Stimulated activated memory B cell treated with anti-CD40 and anti-IgM and Interleukin-4, amounts not matched to agents 10 μg/mL and 1 μg/mL and 100 μg/mL, for 72 hours (primary cell): ENCODE measurements at regions not wholly inside any gene's neighbourhood (a gene's known extent, or its start where the extent isn't known, plus 50 kb on each side); places are given as distances from the start of the nearest gene placed in this dataset.

Source experiments
- ATAC-seq: fragments of 150-1000 bp; cut with Tn5 transposase; 2 replicates; pipeline ENCODE4 v1.10.0; 2021
- H3K27ac Mint-ChIP-seq: one replicate; pipeline ENCODE4 v1.8.0; 2022; ENCODE audit warnings: mild to moderate bottlenecking, mixed read lengths
- H3K27me3 Mint-ChIP-seq: one replicate; pipeline ENCODE4 v1.8.0; 2022; ENCODE audit warnings: mixed read lengths
- H3K36me3 Mint-ChIP-seq: one replicate; pipeline ENCODE4 v1.8.0; 2022; ENCODE audit warnings: mixed read lengths
- H3K4me1 Mint-ChIP-seq: one replicate; pipeline ENCODE4 v1.8.0; 2022; ENCODE audit warnings: mixed read lengths
- H3K4me3 Mint-ChIP-seq: one replicate; pipeline ENCODE4 v1.8.0; 2022; ENCODE audit warnings: mild to moderate bottlenecking, moderate library complexity, mixed read lengths
- H3K9me3 Mint-ChIP-seq: one replicate; pipeline ENCODE4 v1.8.0; 2022; ENCODE audit warnings: mixed read lengths

DNA sequence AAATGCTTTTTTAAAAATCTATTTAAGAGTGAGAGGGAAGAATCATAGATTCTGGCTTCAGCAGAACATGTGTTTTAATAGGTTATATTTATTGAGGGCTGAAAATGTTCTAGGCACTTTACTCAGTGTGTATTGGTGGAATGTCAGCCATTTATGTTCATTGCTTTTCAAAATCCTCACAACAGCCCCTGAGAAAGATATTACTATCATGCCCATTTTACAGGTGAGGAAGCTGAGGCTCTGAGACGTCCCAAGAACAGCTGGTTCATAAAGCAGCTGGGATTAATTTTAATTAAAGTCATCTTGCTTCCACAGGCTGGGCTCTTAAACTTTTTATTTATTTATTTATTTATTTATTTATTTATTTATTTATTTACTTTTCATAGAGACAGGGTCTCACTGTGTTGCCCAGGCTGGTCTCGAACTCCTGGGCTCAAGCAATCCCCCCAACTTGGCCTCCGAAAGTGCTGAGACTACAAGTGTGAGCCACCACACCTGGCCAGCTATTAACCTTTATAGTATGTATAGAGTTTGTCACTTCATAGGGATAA is 364.6 kb downstream of the SHQ1 start:
- H3K27me3 Mint-ChIP-seq: no peaks in the 10 kb centered on the region
- no peaks in the 10 kb centered on the region for H3K36me3 Mint-ChIP-seq
- ATAC-seq: no peak
- H3K27ac Mint-ChIP-seq: no peak overlapping the region
- H3K9me3 Mint-ChIP-seq: peaks cover 7% of the 10 kb centered on the region
- H3K4me1 Mint-ChIP-seq: peaks cover 54% of the 10 kb centered on the region
- H3K4me3 Mint-ChIP-seq: no peak overlapping the region

DNA sequence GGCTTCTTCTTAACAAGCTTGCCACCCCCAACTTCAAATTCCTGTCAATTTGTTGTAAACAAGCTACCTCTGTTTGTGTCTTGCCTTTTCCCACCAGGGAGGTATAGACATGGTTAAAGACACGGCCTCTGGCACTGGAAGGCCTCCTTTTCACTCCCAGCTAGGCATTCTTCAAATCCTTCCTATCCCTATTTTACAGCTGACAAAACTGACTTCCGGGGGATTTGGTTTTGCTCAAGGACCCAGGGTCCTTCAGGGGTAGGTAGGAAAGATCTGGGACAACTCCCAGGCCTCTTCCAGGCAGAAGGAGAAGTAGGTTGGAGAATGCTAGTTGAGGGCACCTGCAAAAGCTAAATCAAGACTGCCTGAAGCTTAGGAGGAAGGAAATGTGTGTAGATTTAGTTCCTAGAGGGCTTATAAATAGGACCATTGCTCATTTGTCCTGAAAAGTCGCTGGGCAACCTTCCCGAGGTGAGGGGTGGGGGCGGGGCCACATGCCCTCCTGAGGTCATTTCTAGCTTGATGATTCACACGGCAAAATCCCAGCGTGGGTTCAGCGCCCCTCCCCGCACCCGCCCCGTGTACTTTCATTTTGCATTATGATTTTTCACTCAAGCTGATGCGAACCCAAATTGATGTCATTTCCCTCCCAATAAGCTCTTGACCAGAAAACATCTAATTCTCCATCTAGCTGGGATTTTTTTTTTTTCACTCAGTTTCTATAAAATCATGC is 365.5 kb downstream of the SHQ1 start:
- no peaks in the 10 kb centered on the region for H3K36me3 Mint-ChIP-seq
- ATAC-seq: peak; percentile 53
- H3K9me3 Mint-ChIP-seq: peaks cover 7% of the 10 kb centered on the region
- H3K27me3 Mint-ChIP-seq: no peaks in the 10 kb centered on the region
- peaks cover 48% of the 10 kb centered on the region for H3K4me1 Mint-ChIP-seq
- peak overlapping the region; percentile 62 for H3K27ac Mint-ChIP-seq
- H3K4me3 Mint-ChIP-seq: peak overlapping the region; percentile 65

DNA sequence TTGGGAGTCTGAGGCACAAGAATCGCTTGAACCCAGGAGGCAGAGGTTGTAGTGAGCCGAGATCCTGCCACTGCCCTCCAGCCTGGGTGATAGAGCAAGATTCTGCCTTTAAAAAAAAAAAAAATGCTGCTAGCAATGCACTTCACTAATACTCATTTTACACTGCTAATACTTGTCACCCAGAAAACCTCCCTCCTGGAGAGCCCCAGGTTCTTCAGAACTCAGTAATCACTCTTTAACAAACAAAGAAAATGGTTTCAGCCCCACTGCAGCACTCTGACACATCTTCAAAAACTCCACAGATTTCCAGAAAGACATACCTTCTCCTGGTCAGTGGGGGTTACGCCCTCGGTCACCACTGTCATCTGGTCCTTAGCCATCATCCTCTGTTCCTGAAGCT is 366.7 kb downstream of the SHQ1 start:
- Mint-ChIP-seq H3K36me3 (no peaks in the 10 kb centered on the region), H3K27me3 (no peaks in the 10 kb centered on the region), H3K9me3 (peaks cover 7% of the 10 kb centered on the region), H3K27ac (peak overlapping the region; percentile 62), H3K4me1 (peaks cover 42% of the 10 kb centered on the region), H3K4me3 (no peak overlapping the region)
- ATAC-seq: peak; percentile 62

DNA sequence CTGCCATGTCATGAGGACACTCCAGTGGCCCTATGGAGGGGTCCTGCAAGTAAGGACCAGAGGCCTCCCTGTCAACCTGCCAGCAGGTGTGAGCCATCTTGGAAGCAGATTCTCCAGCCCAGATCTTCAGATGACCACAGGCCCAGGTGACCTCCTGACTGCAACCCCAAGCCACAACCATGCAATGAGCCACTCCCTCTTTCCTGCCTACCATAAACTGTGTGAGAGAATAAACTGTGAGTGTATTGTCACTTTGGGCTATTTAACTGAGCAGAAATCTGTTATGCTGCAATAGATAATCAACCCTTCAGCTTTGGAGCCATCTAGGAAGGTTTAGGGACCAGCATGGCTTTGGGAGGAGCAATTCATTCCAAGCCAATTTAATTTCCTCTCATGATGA is 367.9 kb downstream of the SHQ1 start:
- no peaks in the 10 kb centered on the region for H3K36me3 Mint-ChIP-seq
- no peak overlapping the region for H3K4me3 Mint-ChIP-seq
- H3K9me3 Mint-ChIP-seq: peaks cover 6% of the 10 kb centered on the region
- H3K27me3 Mint-ChIP-seq: no peaks in the 10 kb centered on the region
- H3K27ac Mint-ChIP-seq: no peak overlapping the region
- peaks cover 30% of the 10 kb centered on the region for H3K4me1 Mint-ChIP-seq
- ATAC-seq: no peak

DNA sequence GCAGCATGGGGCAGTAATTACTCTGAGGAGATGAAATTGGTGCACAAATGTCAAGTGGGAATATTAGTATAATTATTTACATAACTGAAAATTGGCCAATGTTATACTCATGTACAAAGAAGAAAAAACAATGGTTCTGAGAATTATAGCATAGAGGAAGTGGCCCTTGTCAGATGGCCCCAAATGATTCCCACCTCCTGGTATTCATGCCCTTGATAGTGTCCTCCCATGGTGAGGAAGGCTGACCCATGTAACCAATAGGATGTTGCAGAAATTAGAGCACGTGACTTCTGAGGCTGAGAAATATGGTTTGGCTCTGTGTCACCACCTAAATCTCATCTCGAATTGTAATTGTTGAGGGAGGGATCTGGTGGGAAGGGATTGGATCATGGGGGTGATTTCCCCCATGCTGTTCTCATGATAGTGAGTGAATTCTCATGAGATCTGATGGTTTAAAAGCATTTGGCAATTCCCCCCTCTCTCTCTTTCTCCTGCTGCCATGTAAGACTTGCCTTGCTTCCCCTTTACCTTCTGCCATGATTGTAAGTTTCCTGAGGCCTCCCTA is 368.5 kb downstream of the SHQ1 start:
- Mint-ChIP-seq H3K27me3 (no peaks in the 10 kb centered on the region), H3K36me3 (no peaks in the 10 kb centered on the region), H3K9me3 (peaks cover 5% of the 10 kb centered on the region), H3K4me1 (peaks cover 28% of the 10 kb centered on the region), H3K27ac (no peak overlapping the region), H3K4me3 (no peak overlapping the region)
- ATAC-seq: no peak

DNA sequence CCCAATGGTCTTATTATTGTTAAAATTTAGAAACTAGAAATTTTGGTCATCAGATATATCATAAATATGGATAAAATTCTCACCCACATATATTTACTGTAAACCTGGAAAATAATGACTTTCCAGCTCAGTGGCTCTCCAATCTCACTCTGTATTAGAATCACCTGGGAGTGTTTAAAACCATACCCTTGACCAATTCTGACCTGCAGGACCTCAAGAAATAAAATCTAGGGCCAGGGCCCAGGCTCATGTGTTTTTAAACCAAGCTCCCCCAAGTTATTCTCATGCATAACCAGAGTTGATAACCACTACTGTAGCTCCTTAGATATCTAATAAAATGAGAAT is 372.1 kb downstream of the SHQ1 start:
- no peak overlapping the region for H3K4me3 Mint-ChIP-seq
- no peak overlapping the region for H3K27ac Mint-ChIP-seq
- peaks cover 14% of the 10 kb centered on the region for H3K4me1 Mint-ChIP-seq
- H3K27me3 Mint-ChIP-seq: peaks cover 10% of the 10 kb centered on the region
- no peaks in the 10 kb centered on the region for H3K36me3 Mint-ChIP-seq
- no peak for ATAC-seq
- H3K9me3 Mint-ChIP-seq: peaks cover 5% of the 10 kb centered on the region

DNA sequence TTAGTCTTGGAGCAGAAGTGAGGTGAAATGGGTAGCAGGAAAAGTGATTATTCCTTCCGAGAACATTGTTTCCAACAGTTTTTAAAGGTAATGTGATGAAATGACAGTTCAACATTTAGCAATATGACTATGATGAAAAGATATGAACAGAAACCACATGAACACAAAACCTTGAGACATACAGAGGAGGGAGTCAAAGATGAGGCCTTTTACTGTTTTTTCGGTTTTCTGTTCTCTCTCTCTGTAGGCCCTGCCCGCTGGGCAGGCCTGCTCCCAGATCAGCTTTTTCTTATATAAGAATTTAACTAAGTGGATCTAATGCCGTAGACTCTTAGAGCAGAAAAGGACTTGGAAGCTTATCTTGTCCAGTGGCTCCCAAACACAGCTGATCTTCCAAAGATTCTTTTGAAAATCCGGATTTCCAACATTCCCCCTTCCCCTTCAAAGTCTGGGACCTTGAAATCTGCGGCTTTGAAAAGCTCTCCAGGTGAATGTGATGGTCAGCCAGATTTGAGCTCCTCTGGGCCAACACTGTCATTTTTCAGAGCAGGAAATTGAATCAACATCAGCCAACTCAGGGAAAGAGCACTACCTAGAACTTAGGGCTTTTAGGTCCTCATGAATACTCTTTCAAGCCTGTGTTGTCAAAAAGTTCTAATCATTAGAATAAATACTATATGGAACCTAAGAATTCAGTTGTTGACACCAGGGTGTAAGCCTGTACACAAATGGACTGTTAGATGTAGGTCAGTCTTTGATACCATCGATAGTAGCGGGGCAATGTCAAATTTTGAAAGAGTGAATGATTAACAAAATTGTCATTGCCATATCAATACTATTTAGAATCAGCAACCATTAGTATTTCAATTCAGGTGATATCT is 372.7 kb downstream of the SHQ1 start:
- H3K36me3 Mint-ChIP-seq: no peaks in the 10 kb centered on the region

DNA sequence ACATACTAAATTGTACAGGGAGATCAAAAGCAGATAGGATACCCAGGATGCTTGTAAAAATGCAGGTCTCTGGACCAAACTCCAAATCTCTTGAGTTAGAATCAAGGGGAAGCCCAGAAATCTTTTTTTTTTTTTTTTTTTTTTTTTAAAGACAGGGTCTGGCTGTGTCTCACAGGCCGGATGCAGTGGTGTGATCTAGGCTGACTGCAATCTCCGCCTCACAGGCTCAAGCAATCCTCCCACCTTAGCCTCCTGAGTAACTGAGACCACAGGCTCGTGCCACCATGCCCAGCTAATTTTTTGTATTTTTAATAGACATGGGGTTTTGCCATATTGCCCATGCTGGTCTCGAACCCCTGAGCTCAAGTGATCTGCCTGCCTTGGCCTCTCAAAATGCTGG is 373.5 kb downstream of the SHQ1 start:
- Mint-ChIP-seq H3K9me3 (no peaks in the 10 kb centered on the region), H3K27me3 (peaks cover 10% of the 10 kb centered on the region), H3K4me3 (no peak overlapping the region), H3K27ac (no peak overlapping the region), H3K36me3 (no peaks in the 10 kb centered on the region), H3K4me1 (peaks cover 14% of the 10 kb centered on the region)
- ATAC-seq: no peak

More for the DNA sequence above, 372.7 kb downstream of the SHQ1 start:
- no peak for ATAC-seq
- no peak overlapping the region for H3K27ac Mint-ChIP-seq
- H3K4me3 Mint-ChIP-seq: no peak overlapping the region
- peaks cover 14% of the 10 kb centered on the region for H3K4me1 Mint-ChIP-seq
- peaks cover 10% of the 10 kb centered on the region for H3K27me3 Mint-ChIP-seq
- H3K9me3 Mint-ChIP-seq: peaks cover 5% of the 10 kb centered on the region

DNA sequence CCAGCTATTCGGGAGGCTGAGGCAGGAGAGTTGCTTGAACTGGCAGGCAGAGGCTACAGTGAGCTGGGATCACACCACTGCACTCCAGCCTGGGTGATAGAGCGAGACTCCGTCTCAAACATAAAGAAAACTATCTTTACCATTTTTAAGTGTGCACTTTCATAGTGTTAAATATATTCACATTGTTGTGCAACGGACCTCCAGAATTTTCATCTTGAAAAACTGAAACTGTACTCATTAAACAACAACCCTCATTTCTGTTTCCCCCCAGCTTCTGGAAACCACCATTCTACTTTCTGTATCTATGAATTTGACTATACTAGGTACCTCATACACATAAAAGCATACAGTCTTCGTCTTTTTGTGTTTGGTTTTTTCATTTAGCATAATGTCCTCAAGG is 375.1 kb downstream of the SHQ1 start:
- H3K9me3 Mint-ChIP-seq: no peaks in the 10 kb centered on the region
- peaks cover 10% of the 10 kb centered on the region for H3K27me3 Mint-ChIP-seq
- H3K4me3 Mint-ChIP-seq: no peak overlapping the region
- H3K4me1 Mint-ChIP-seq: peaks cover 14% of the 10 kb centered on the region
- H3K27ac Mint-ChIP-seq: no peak overlapping the region
- ATAC-seq: peak; percentile 51
- H3K36me3 Mint-ChIP-seq: no peaks in the 10 kb centered on the region

DNA sequence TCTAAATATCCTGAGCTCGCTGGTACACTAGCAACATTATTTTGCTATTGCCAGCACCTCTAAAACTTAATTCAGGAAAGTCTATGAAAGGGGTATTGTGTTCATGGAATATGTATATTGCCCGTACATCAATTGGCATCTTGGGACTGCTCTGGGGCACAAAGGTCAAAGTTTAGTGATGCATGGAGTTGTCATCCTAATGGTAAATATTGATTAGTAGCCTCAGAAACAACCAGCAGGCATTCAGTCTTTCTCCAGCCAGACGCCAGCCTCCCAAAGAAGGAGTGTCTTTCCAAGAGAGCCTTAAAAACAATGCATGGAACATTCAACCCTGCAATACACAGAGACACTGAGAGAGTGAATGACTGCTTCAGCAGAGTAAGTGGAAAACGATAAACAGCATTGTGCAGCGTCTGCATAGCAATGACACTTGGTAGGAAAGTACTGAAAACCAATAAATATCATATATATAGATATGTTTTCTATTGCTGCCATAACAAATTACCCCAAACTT is 377.3 kb downstream of the SHQ1 start:
- Mint-ChIP-seq H3K9me3 (no peaks in the 10 kb centered on the region), H3K4me3 (no peak overlapping the region), H3K4me1 (peaks cover 7% of the 10 kb centered on the region), H3K27ac (no peak overlapping the region), H3K27me3 (peaks cover 10% of the 10 kb centered on the region), H3K36me3 (no peaks in the 10 kb centered on the region)
- ATAC-seq: no peak

DNA sequence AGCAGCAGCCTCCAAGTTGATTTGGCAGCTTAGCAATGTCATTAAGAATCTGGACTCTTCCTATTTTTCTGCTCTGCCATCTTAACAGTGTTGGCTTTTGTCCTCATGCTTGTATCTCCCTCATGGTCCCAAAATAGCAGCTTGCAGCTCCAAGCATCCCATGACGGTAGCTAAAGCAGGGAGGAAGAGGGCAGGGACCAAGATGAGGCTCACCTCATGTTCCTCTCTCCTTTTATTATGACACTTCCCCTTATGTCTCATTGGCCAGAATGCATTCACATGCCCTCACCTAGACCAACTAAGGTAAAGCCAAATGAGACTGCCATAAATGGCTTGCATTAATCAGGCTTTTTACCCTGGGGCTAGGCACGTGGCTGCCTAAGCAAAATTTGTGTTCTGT is 382.4 kb downstream of the SHQ1 start:
- Mint-ChIP-seq H3K9me3 (no peaks in the 10 kb centered on the region), H3K4me3 (no peak overlapping the region), H3K27me3 (peaks cover 8% of the 10 kb centered on the region), H3K36me3 (no peaks in the 10 kb centered on the region), H3K27ac (no peak overlapping the region), H3K4me1 (peaks cover 6% of the 10 kb centered on the region)
- ATAC-seq: no peak

DNA sequence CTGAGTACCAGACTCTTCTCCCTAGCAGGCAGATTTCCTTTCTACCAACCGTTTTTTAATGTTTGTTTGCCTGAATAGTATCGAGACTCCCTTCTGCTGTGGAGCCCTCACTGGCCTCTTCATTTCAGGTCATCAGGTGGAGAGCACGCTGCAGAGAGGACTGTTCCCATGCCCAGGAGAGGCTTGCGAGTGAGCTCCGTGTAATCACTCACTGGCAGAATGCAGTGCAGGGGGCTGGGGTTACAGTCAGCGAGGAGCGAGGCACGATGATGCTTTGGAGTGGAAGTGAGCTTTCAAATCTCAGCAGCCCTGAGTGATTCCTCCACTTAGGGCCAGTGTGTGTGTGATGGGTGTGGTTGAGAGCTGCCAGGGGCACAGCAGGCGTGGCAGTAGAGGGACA is 385.2 kb downstream of the SHQ1 start:
- no peak for ATAC-seq
- Mint-ChIP-seq H3K36me3 (no peaks in the 10 kb centered on the region), H3K4me3 (no peak overlapping the region), H3K9me3 (no peaks in the 10 kb centered on the region), H3K27me3 (peaks cover 33% of the 10 kb centered on the region), H3K27ac (no peak overlapping the region), H3K4me1 (peaks cover 6% of the 10 kb centered on the region)

DNA sequence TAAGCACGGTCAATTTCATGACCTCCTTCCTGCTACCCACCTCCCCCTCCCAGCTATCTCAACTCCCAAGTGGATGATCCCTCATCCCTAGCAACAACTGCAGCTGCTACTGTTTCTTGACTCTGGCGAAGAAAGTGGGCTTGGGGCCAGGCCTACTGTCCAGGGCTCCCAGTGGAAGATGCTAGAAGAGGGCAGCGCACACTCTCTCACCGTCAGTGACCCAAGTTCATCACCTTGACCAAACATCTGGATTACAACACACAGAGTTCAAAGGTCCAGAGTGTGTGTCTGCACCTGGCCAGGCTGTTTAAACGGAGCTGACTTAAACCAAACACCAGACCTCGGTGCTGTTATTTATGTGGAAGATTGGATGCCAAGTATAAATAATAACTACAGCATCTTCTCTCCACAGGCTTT is 385.6 kb downstream of the SHQ1 start:
- no peak for ATAC-seq
- peaks cover 6% of the 10 kb centered on the region for H3K4me1 Mint-ChIP-seq
- H3K27me3 Mint-ChIP-seq: peaks cover 33% of the 10 kb centered on the region
- no peaks in the 10 kb centered on the region for H3K9me3 Mint-ChIP-seq
- H3K36me3 Mint-ChIP-seq: no peaks in the 10 kb centered on the region
- H3K27ac Mint-ChIP-seq: no peak overlapping the region
- H3K4me3 Mint-ChIP-seq: no peak overlapping the region

DNA sequence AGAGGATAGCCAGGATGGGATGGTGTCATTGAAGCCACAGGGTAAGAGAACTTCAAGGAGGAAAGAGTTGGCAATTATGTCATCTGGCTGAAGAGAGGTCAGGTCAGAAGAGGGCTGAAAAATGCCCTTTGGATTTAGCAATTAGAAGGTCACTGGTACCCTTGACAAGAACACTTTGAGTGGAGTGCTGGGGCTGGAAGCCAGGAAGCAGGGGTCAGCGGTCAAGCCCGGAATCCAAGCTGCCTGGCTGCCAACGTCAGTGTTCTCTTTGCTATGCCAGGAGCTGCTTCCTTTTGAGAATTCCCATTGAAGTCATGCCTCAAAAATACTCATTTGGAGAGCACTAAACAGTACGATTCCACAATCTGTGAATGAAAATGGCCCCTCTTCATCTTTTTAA is 386.5 kb downstream of the SHQ1 start:
- Mint-ChIP-seq H3K4me1 (peaks cover 6% of the 10 kb centered on the region), H3K27ac (no peak overlapping the region), H3K27me3 (peaks cover 33% of the 10 kb centered on the region), H3K9me3 (no peaks in the 10 kb centered on the region), H3K36me3 (no peaks in the 10 kb centered on the region), H3K4me3 (no peak overlapping the region)
- no peak for ATAC-seq
